Astrocyte (in vitro differentiated cells and primary cell): ENCODE measurements at regions not wholly inside any gene's neighbourhood (a gene's known extent, or its start where the extent isn't known, plus 50 kb on each side); places are given as distances from the start of the nearest gene placed in this dataset.

ENCODE experiments used
- DNase-seq: peaks from one replicate; pipeline ENCODE4 v3.0.0-alpha.2; 2010; ENCODE audit warnings: low read depth
- FAIRE-seq: peaks from 2 replicates; lab custom pipeline; 2011; peaks lifted over from hg19 to GRCh38; lab: Jason Lieb, UNC
- H2AFZ ChIP-seq: 2 replicates; pipeline ENCODE4 v1.6.0; 2012; ENCODE audit warnings: low read depth, low read length, inconsistent platforms
- H3K27ac ChIP-seq: 2 replicates; pipeline ENCODE4 v1.5.1; 2011; ENCODE audit warnings: low read depth, low read length, inconsistent platforms
- H3K27me3 ChIP-seq: 2 replicates; pipeline ENCODE4 v1.6.0; 2011; ENCODE audit warnings: low read length, inconsistent platforms; ENCODE audit not compliant: insufficient read depth
- H3K36me3 ChIP-seq: 2 replicates; pipeline ENCODE4 v1.5.1; 2011; ENCODE audit warnings: low read length, inconsistent platforms; ENCODE audit not compliant: insufficient read depth
- H3K4me1 ChIP-seq: 2 replicates; pipeline ENCODE4 v1.5.1; 2011; ENCODE audit warnings: low read length, inconsistent platforms; ENCODE audit not compliant: insufficient read depth
- H3K4me2 ChIP-seq: 2 replicates; pipeline ENCODE4 v1.6.0; 2012; ENCODE audit warnings: low read length, inconsistent platforms
- H3K4me3 ChIP-seq: 2 replicates; pipeline ENCODE4 v1.5.1; 2011; ENCODE audit warnings: low read depth, mild to moderate bottlenecking, low read length, inconsistent platforms; ENCODE audit not compliant: insufficient read depth
- H3K79me2 ChIP-seq: 2 replicates; pipeline ENCODE4 v1.6.0; 2012; ENCODE audit warnings: mild to moderate bottlenecking, low read length, inconsistent platforms; ENCODE audit not compliant: insufficient read depth
- H3K9ac ChIP-seq: 2 replicates; pipeline ENCODE4 v1.6.0; 2012; ENCODE audit warnings: mild to moderate bottlenecking, low read length, inconsistent platforms
- H3K9me3 ChIP-seq: 2 replicates; pipeline ENCODE4 v1.5.1; 2012; ENCODE audit warnings: low read depth, mild to moderate bottlenecking, low read length, inconsistent platforms; ENCODE audit not compliant: insufficient read depth
- H4K20me1 ChIP-seq: 2 replicates; pipeline ENCODE4 v1.6.0; 2012; ENCODE audit warnings: low read length, inconsistent platforms; ENCODE audit not compliant: insufficient read depth
- H3K27ac Mint-ChIP-seq: one replicate; pipeline ENCODE4 v1.8.0; 2021; ENCODE audit warnings: mild to moderate bottlenecking, mixed read lengths; ENCODE audit not compliant: unreplicated experiment
- H3K27me3 Mint-ChIP-seq: one replicate; pipeline ENCODE4 v1.8.0; 2021; ENCODE audit warnings: low read depth, mixed read lengths; ENCODE audit not compliant: unreplicated experiment
- H3K36me3 Mint-ChIP-seq: one replicate; pipeline ENCODE4 v1.8.0; 2021; ENCODE audit warnings: low read depth, mixed read lengths; ENCODE audit not compliant: unreplicated experiment
- H3K4me1 Mint-ChIP-seq: one replicate; pipeline ENCODE4 v1.8.0; 2021; ENCODE audit warnings: low read depth, mixed read lengths; ENCODE audit not compliant: unreplicated experiment
- H3K4me3 Mint-ChIP-seq: one replicate; pipeline ENCODE4 v1.8.0; 2021; ENCODE audit warnings: mild to moderate bottlenecking, moderate library complexity, mixed read lengths; ENCODE audit not compliant: unreplicated experiment
- H3K9me3 Mint-ChIP-seq: one replicate; pipeline ENCODE4 v1.8.0; 2021; ENCODE audit warnings: mild to moderate bottlenecking, mixed read lengths; ENCODE audit not compliant: unreplicated experiment
- CTCF ChIP-seq: IDR thresholded peaks from 2 replicates; pipeline ENCODE4 v1.5.1; 2011; ENCODE audit warnings: low read depth, mild to moderate bottlenecking, inconsistent platforms, low read length, moderate library complexity; ENCODE audit not compliant: insufficient read depth
- EZH2 ChIP-seq: IDR thresholded peaks from 2 replicates; pipeline ENCODE4 v1.6.1; 2012; ENCODE audit warnings: mild to moderate bottlenecking, low read length, inconsistent platforms; ENCODE audit not compliant: insufficient read depth

DNA sequence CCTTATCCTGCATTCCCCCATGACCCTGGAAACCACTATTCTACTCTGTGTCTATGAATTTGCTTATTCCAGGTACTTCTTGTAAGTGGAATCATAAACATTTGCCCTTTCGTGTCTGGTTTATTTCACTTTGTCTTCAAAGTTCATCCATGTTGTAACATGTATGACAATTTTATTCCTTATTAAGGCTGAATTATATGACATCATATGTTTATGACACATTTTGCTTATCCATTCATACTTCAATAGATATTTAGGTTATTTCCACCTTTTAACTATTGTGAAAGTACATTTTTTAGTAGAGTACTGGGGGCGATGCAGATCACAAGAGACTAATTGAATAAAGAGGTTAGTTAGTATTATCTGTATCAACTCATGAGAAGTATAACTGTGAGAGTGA lies 591.6 kb downstream of the UTRN start:
- DNase-seq (no peak), FAIRE-seq (no peak)
- Histone ChIP-seq H4K20me1 (no peaks in the 10 kb centered on the region), H3K36me3 (no peaks in the 10 kb centered on the region), H2AFZ (no peak overlapping the region), H3K27ac (no peak overlapping the region), H3K4me3 (no peak overlapping the region), H3K9ac (no peak overlapping the region), H3K27me3 (no peaks in the 10 kb centered on the region), H3K9me3 (no peaks in the 10 kb centered on the region), H3K4me1 (no peaks in the 10 kb centered on the region), H3K79me2 (no peaks in the 10 kb centered on the region), H3K4me2 (no peak overlapping the region)
- no peaks in the 10 kb centered on the region for H3K27me3 Mint-ChIP-seq
- H3K9me3 Mint-ChIP-seq: no peaks in the 10 kb centered on the region
- no peak overlapping the region for H3K27ac Mint-ChIP-seq
- H3K4me1 Mint-ChIP-seq: no peaks in the 10 kb centered on the region
- no peak overlapping the region for H3K4me3 Mint-ChIP-seq
- no peak for TF ChIP-seq CTCF
- TF ChIP-seq EZH2: no peak
- H3K36me3 Mint-ChIP-seq: no peaks in the 10 kb centered on the region

DNA sequence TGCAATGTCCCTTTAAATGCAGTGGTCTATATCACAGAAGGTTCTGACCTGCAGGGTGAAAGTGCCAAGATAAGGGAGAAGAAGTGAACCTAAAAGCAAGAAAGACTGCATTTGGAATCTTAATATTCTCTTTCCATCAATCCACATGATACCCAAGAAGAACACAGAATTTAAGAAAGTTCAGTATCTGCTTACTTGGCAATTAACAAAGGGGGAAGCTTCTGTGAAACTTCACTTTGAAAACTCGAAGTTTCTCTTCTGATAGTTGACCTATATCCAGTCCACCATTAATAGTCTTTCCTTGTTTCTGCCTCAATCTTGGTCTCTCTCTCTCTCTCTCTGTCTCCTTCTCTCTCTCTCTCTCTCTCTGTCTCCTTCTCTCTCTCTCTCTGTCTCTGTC lies 592.0 kb downstream of the UTRN start:
- H3K27ac ChIP-seq: no peak overlapping the region
- Mint-ChIP-seq H3K4me1 (no peaks in the 10 kb centered on the region), H3K27me3 (no peaks in the 10 kb centered on the region), H3K4me3 (no peak overlapping the region), H3K27ac (no peak overlapping the region), H3K9me3 (no peaks in the 10 kb centered on the region), H3K36me3 (no peaks in the 10 kb centered on the region)
- no peak overlapping the region for H3K4me3 ChIP-seq
- H3K4me2 ChIP-seq: no peak overlapping the region
- no peak for TF ChIP-seq EZH2
- TF ChIP-seq CTCF: no peak
- no peaks in the 10 kb centered on the region for H3K9me3 ChIP-seq
- H4K20me1 ChIP-seq: no peaks in the 10 kb centered on the region
- no peaks in the 10 kb centered on the region for H3K36me3 ChIP-seq
- no peaks in the 10 kb centered on the region for H3K4me1 ChIP-seq
- H3K79me2 ChIP-seq: no peaks in the 10 kb centered on the region
- DNase-seq (no peak), FAIRE-seq (no peak)
- no peaks in the 10 kb centered on the region for H3K27me3 ChIP-seq
- no peak overlapping the region for H3K9ac ChIP-seq
- no peak overlapping the region for H2AFZ ChIP-seq

- Histone ChIP-seq H2AFZ (no peak overlapping the region), H3K27ac (no peak overlapping the region), H3K36me3 (no peaks in the 10 kb centered on the region), H3K4me1 (no peaks in the 10 kb centered on the region), H4K20me1 (no peaks in the 10 kb centered on the region), H3K9me3 (no peaks in the 10 kb centered on the region), H3K4me2 (no peak overlapping the region), H3K9ac (no peak overlapping the region), H3K4me3 (no peak overlapping the region), H3K27me3 (no peaks in the 10 kb centered on the region), H3K79me2 (no peaks in the 10 kb centered on the region)
- Mint-ChIP-seq H3K36me3 (no peaks in the 10 kb centered on the region), H3K27me3 (no peaks in the 10 kb centered on the region), H3K4me3 (no peak overlapping the region), H3K27ac (no peak overlapping the region), H3K9me3 (no peaks in the 10 kb centered on the region), H3K4me1 (no peaks in the 10 kb centered on the region)
- FAIRE-seq (no peak), DNase-seq (no peak)
- no peak for TF ChIP-seq CTCF
- TF ChIP-seq EZH2: no peak
Measured at GRCh38 chr6:144878577-144878976, 593.4 kb downstream of the UTRN start.
